RCC 7860 (cell line): ENCODE measurements at regions not wholly inside any gene's neighbourhood (a gene's known extent, or its start where the extent isn't known, plus 50 kb on each side); places are given as distances from the start of the nearest gene placed in this dataset.
"Not testable (repeated sequence)": the region's sequence is repeated elsewhere in the genome, so short reads cannot be mapped to it uniquely, and the experiment has no call there.

Experiments used
- DNase-seq: peaks from one replicate; pipeline ENCODE4 v3.0.0-alpha.2; 2015; ENCODE audit warnings: low spot score
- FAIRE-seq: peaks from 2 replicates; lab custom pipeline; 2012; peaks lifted over from hg19 to GRCh38; lab: Jason Lieb, UNC

DNA sequence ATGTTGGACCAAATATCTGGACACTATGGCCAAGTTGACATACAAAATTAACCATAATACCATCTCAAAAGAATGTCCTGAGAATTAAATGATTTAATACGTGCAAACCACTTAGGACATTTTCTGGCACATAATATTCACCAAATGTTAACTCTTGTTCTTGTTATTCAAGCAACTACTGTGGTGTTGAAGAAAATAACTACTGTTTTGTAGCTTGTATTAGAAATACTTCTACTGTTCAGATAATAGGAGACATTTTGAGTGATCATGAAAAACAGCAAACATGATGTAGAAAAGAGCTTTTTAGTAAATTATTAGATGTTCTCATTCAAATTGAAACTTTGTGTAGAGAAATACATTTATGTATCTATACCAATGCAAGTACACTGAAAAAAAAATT, 140.7 kb upstream of the SMIM31 start:
- DNase-seq, result no peak
- FAIRE-seq, result no peak

DNA sequence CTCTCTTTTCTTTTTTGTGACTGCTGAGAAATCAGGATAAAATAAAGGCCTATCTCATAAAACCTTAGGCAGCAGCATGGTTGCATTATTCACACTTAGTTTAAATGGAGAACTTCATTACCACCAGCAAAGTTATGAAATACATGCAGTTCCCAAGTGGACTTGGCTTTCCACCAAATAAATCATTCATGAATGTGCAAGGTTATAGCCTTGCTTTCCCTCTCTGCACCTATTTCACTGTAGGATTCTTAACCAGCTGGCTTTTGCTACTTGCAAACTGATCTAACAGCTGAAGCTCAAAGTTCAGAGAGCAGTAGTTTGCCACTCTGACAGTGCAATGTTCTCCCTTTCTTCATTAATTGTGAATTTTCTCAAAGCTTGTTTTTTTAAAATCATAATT, 140.1 kb upstream of the SMIM31 start:
- no peak for DNase-seq
- no peak for FAIRE-seq

DNA sequence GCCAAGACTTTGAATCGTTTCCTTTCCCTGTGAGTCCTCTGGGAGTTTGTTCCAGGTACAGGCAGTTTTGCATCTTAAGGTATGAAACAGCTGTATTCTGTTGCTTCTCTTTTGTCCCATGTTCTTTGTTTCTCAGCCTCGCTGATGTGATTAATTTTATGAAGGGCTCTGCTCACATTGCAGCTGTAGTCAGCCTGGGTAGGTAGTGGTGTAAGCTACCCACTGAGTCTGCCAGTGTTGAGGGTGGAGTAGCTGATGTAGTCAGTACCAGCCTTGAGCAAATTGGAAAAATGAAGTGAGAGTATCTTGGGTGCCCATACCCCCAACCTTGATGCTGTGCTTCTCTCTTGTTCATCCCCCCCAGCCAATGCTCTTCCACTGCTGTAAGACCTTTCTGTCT, 139.6 kb upstream of the SMIM31 start:
- DNase-seq (no peak), FAIRE-seq (no peak)

DNA sequence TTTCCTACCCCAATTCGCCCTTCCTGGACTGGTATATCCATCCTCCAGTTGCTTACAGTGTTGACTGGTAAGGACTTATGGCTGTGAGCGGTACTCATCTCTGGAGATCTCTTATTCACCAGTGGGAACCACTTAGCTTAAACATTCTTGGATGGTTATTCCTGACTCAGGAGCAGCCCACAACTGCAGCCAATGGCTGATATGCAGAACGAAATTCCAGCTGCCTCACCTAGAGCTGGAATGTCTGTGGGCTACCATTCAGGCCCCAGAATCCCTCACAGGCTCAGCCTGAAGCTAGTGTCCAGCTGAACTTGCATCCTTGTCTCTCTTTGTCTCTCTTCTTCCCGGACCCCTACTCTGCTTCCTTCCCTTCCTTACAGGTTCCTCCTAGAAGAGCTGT, 138.9 kb upstream of the SMIM31 start:
- no peak for DNase-seq
- FAIRE-seq, result no peak

DNA sequence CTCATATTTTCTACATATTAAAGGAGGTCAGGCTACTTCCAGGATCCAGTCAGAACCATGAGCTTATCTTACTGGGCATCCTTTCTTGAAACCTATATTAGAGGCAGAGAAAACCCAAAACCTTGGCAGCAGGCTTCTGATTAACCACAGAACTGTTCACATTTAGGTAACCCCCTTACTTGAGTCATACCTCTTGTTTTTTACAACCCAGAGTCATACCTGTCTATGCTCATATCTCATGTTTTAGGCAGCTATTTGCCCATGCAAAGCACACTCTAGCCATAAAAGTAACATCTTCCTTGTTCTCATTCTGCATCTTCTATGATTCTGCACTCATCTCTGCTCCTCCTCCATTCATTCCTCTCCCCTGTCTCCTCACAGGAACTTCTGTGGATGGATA, 138.0 kb upstream of the SMIM31 start:
- DNase-seq, result no peak
- FAIRE-seq, result no peak

DNA sequence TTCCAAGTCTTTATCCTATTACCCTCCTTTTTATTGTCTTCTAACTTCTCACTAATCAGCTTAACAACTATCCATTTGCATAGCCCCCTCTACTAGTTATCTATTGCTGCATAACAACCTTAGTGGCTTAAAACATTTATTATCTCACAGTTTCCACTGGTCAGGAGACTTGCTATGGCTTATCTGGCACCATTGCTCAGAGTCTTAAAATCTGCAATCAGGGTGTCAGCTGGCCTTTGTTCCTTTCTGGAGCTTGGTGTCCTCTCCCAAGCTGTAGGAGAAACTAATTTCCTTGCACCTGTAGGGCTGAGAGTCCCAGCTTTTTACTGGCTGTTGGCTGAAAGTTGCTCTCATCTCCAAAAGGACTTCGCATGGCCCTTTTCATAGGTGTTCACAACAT, 137.0 kb upstream of the SMIM31 start:
- FAIRE-seq (no peak), DNase-seq (no peak)

DNA sequence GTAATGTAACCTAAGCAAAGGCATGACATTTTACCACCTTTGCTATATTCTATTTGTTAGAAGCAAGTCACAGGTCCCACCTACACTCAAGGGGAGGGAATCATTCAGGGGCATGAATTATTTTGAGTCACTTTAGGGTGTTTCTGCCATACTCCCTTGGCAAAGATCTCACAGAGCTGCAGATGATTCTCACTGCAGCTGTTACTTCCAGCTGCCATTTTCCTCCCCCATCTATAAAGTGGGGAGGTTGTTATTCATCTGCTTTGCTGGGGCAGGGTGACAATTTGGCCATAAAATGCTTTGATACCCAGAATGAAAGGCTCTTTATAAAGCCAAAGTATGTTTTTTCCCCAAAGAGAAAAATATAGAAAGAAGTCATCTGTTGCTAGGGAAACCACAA, 136.5 kb upstream of the SMIM31 start:
- no peak for DNase-seq
- FAIRE-seq, result no peak

DNA sequence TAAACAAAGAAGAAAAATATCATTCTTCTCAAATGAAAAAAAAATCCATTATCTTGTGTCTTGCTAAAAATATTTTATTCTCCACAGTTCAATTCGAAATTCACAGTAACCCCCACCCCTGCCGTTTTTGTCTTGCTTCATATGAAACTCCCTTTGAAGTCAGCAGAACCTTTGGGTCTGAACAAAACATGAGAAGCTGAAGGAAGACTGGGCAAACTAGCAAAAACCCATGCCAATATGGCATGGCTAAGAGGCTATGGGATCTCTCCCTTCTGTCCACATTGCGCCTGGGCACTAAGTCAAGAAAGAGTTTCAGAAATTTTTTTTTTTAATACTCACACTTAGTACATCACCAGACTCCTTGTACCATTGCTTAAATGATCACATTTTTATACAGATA, 136.0 kb upstream of the SMIM31 start:
- DNase-seq, result no peak
- no peak for FAIRE-seq

DNA sequence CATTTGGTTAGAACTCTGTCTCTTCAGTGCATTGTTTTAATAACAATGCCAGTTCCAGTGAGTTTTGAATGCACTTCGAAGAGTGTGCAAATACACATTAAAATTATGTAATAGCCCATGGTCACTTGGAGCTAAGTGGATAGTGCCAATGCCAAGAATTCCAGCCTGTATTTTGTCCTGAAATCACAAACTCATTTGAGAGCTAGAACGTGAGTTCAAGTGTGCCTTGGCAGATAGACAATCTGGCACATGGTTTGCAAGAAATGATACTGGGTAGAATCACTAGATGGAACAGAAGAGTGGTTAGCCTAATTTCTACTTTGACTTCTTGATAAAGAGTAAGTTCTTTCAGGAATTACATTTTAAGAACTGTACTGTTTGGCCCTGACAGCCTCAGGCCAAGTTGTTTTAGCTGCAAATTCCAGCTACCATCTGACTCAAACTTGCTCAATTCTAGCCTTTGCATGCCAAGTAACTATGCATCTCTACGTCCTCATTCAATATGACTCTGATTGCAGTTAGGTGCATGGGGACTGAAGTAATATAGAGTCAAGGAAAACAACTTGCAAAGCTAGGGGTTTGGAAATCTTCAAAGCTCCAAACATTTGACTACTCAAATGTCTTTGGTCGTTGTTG, 131.9 kb upstream of the SMIM31 start:
- DNase-seq (no peak), FAIRE-seq (no peak)

DNA sequence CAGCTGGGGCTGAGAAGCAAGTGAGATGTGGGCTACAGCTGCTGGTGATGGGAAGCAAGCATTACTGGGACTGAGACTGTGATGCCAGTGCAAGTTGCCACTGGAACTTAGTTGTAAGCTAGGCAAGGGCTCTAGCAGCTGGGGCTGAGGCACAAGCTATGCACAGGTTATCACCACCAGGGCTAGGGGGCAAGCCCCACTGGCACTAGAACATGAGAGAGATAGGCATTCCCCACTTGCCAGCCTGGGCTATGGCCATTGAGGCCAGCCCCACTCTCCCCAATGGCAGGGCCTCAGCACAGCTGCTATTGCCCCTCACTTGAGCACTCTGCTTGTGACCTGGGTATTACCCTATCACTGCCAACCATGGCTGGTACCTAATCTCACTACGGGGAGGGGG, 130.8 kb upstream of the SMIM31 start:
- no peak for DNase-seq
- FAIRE-seq, result no peak

DNA sequence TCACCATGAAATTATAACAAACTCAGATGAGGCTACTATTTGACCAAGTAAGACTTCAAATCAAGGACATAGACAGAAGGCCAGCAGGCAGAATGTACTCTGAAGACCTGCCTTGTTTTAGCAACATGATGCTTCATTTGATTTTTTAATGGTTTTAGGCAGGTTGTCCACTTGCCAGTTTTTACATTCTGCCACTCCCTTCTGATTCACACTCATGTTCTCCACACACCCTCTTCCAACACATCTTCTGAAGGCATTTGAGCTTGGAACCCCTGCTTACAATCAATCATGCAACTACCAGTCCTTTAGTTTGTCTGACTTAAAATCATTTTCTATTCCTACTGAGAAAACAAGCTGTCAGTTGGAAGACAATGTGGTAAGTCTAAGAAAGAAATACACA, 114.9 kb upstream of the SMIM31 start:
- DNase-seq (no peak), FAIRE-seq (no peak)

DNA sequence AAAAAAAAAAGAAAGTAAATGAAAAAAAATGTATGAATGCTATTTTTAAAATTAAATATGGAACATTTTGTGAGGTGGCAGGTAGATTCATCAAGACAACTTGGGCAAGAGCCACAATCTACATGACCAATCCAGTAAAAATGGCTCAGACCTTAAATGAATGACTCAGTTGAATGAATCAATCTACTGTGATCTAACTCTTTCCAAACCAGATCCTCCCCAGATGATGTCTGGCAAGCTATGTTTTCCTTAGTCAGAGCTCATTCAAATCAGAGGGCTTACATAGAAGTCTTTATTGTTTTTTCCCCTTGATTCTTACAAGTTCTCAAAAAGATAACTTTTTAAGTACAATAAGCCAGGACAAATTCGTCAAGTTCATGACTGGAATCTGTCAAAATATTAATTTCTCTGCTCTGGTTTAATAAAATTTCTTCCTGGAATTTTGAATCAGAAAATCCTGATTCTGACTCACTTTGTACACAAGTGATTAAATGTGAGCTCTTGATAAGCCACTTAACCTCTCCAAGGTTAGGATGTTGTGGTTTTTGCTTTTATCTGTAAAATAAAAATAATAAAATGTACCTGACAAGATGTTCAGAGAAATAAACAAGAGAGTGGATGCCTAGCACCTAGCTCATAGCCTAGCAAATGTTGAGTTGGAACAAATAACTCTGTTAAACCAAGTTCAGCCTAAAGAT, 105.6 kb upstream of the SMIM31 start:
- FAIRE-seq, result peak; percentile 94
- peak; percentile 83 for DNase-seq

DNA sequence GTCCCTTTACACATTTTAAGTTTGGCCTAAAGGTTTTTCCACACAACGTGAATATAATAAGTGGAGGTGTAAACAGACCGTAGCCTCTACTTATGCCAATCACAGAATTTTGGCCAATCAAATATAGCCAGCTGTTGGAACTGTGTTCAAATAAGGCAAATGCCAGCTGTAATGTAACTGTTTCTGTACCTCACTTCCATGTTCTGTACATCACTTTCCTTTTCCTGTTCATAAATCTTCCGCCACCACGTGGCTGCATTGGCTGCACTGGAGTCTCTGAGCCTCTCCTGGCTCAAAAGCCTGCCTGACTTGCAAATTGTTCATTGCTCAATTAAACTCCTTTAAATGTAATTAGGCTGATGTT, 105.1 kb upstream of the SMIM31 start:
- FAIRE-seq (no peak), DNase-seq (no peak)

DNA sequence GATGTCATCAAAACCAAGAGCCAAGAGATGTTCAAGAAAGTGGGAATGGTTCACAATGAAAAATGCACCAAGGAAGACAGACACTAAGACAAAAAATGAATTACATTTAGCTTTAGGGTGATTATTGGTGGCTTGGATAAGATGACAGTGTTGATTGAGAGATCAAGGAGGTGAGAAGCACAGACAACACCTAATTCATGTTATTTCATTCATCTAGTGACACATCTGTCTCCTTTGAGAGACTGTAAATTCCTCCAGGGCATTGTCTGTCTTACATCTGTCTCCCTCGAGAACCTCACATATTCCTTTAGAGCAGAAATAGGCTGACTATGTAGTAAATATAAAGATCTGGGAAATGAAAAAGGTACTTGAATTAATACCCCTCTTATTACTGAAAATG, 94.2 kb upstream of the SMIM31 start:
- FAIRE-seq (no peak), DNase-seq (no peak)

DNA sequence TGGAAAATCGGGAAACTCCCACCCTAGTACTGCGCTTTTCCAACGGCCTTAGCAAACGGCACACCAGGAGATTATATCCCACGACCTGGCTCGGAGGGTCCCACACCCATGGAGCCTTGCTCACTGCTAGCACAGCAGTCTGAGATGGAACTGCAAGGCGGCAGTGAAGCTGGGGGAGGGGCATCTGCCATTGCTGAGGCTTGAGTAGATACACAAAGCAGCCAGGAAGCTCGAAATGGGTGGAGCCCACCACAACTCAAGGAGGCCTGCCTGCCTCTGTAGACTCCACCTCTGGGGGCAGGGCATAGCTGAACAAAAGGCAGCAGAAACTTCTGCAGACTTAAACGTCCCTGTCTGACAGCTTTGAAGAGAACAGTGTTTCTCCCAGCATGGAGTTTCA, 77.8 kb upstream of the SMIM31 start:
- not testable (repeated sequence) for DNase-seq, FAIRE-seq

DNA sequence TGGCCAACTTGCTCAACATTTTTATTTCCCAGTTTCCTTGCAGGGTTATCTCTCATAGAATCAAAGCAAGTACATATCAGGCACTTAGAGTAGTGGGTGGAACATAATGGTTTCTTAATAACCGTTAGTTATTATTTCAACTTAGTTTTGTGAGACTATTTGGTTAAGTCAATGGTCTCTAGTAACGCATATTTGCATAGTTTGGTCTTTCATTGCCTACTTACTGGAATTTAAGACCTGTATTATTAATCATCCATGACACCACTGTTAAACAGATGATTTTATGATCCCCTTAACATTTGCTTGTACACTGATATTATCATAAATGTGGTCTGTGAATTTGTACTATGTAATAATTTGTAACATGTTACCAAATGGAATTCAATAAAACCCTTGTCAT, 70.9 kb upstream of the SMIM31 start:
- DNase-seq (no peak), FAIRE-seq (no peak)

DNA sequence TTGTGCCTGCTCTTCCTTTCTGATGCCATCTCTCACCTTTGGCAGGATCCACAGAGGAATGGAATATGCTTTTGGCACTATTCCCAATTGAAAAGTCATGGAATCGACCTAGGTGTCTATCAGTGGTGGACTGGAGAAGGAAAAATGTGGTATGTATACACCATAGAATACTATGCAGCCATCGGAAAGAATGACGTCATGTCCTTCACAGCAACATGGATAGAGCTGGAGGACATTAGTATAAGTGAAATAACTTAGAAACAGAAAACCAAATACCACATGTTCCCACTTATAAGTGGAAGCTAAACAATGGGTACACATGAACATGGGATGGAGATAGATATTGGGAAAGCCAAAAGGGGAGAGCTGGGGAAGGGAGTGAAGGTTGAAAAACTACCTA, 58.3 kb upstream of the SMIM31 start:
- DNase-seq, result no peak
- no peak for FAIRE-seq

DNA sequence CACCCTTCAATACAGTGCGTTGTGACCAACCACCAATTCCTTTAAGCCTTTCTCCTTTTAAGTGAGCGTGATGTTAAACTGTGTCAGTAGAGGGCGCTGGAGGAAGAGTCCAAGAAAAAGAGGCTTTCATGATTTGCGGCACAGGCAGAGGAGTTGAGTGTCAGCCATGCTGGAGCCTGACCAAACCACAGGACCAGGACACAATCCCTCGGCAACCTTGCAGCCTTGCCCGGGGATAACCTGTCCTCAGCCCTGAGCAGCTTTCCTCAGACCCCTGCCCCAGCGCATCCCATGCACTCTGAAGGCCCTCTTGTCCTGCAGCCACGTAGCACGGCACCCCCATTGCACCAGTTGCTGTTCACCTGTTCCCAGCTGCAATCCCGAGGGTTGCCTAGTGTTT, 53.5 kb upstream of the SMIM31 start:
- FAIRE-seq, result no peak
- DNase-seq, result no peak

DNA sequence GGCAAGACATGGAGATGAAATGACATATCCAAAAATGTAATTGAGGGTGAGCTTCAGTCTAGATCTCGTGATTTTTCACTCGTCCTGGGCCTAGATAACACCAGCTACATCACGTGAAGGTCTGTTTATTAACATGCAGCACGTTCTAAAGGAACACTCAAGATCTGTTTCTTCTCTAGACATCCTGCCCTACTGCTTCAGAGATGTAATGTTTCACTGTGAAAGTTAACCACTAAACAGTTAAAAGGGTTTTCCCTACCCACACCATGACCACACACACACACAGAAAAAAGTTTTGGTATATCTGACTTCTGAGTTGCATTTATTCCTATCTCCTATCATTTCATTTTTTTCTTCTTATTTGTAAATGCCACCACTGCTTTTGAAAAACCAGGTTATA, 52.3 kb upstream of the SMIM31 start:
- no peak for FAIRE-seq
- no peak for DNase-seq
